ENCODE measurements at regions not wholly inside any gene's neighbourhood (a gene's known extent, or its start where the extent isn't known, plus 50 kb on each side); places are given as distances from the start of the nearest gene placed in this dataset.

GRCh38 chr12:131209082-131210070 is 255.7 kb downstream of the ADGRD1 start:
- POLR2A ChIA-PET, result no interaction called here
- Histone ChIP-seq H3K27ac (ENCODE audit: extremely low read depth, low read depth, low read length) (no peak overlapping the region), H3K9ac (ENCODE audit: insufficient read depth in 1 of 2, low read depth in 2 of 2, low read length in 2 of 2) (no peak overlapping the region), H3K4me3 (no peak overlapping the region), H3K27me3 (ENCODE audit: control insufficient read depth in 2 of 2, insufficient read depth in 2 of 2, low read length in 2 of 2) (peaks cover 15 to 42% of the 10 kb centered on the region in 2 experiments; a peak in 4 of 5 replicates), H3K9me1 (ENCODE audit: control insufficient read depth, insufficient read depth, low read length) (no peaks in the 10 kb centered on the region), H3K9me3 (replicated peaks; ENCODE audit: control insufficient read depth, insufficient read depth, low read depth, low read length) (peaks cover 2% of the 10 kb centered on the region; the same call in 1 of the 2 replicates), H3K4me2 (ENCODE audit: insufficient read depth, low read length) (no peak overlapping the region), H3K36me3 (ENCODE audit: control insufficient read depth, insufficient read depth, low read length) (no peaks in the 10 kb centered on the region), H4K20me1 (replicated peaks; ENCODE audit: control insufficient read depth, insufficient read depth, low read length) (no peaks in the 10 kb centered on the region), H3K4me1 (replicated peaks in 1 of 2; ENCODE audit: control insufficient read depth in 2 of 2, insufficient read depth in 2 of 2, low read length in 2 of 2) (peaks cover 0 to 12% of the 10 kb centered on the region in 2 experiments; a peak in 1 of 5 replicates), H2AFZ (ENCODE audit: low read depth, low read length) (no peak overlapping the region), H3K79me2 (ENCODE audit: control insufficient read depth, insufficient read depth, low read length) (no peaks in the 10 kb centered on the region)
- ATAC-seq (0 out of 3 replicates have a peak, but pooled peaks have one; percentile 14), DNase-seq (ENCODE audit: extremely low read depth in 1 of 4, low spot score in 3 of 4) (peak in 1 of 4 experiments; percentile 4), FAIRE-seq (no peak)
- 10% methylated on average over 21 of the region's 21 CpGs for WGBS (ENCODE audit: insufficient coverage, low coverage, missing lambda C conversion rate)
- in situ Hi-C loops (cut with MboI), result no loop called here
- intact Hi-C loops (cut with micrococcal nuclease), result no loop called here
- BruUV-seq (replicated peaks), result no TSS peak
- CTCF ChIA-PET (ENCODE audit: low intra/inter-chr PET ratio), result no interaction called here
- TF ChIP-seq KDM1A (IDR thresholded peaks at IDR 0.05) (0 out of 4 replicates have a peak, but pooled peaks of 1 of the 2 experiments have one; percentile 11), ZNF12 (CRISPR knock-in tag; IDR thresholded peaks at IDR 0.05) (no peak), HMGXB4 (CRISPR knock-in tag; IDR thresholded peaks at IDR 0.05) (no peak), RBM25 (IDR thresholded peaks at IDR 0.05; ENCODE audit: low read depth, low read length, severe bottlenecking) (peak; percentile 78), ZBTB43 (CRISPR knock-in tag; IDR thresholded peaks at IDR 0.05) (no peak), BRD4 (IDR thresholded peaks at IDR 0.05) (no peak), ZBTB40 (IDR thresholded peaks at IDR 0.05) (no peak), ZBTB40 (CRISPR knock-in tag; IDR thresholded peaks at IDR 0.05) (no peak), ZNF717 (CRISPR knock-in tag; IDR thresholded peaks at IDR 0.05) (no peak)
